H9 (cell line): ENCODE measurements at regions not wholly inside any gene's neighbourhood (a gene's known extent, or its start where the extent isn't known, plus 50 kb on each side); places are given as distances from the start of the nearest gene placed in this dataset.

Experiments used
- DNase-seq: peaks from one replicate; pipeline ENCODE4 v3.0.0-alpha.2; 2017
- H2AFZ ChIP-seq: one replicate; pipeline ENCODE4 v1.6.1; 2013; ENCODE audit warnings: mild to moderate bottlenecking, low read length, control low read depth, moderate library complexity
- H2AK5ac ChIP-seq: 2 replicates; pipeline ENCODE4 v1.6.1; 2013; ENCODE audit warnings: low read length, control low read depth, mixed read lengths; ENCODE audit not compliant: insufficient read length
- H2BK120ac ChIP-seq: one replicate; pipeline ENCODE4 v1.6.1; 2013; ENCODE audit warnings: low read depth, mild to moderate bottlenecking, low read length, control low read depth, inconsistent platforms; ENCODE audit not compliant: poor library complexity, severe bottlenecking
- H2BK12ac ChIP-seq: 2 replicates; pipeline ENCODE4 v1.6.1; 2013; ENCODE audit warnings: low read length, control low read depth, mixed read lengths, low read depth; ENCODE audit not compliant: insufficient read length
- H2BK15ac ChIP-seq: 2 replicates; pipeline ENCODE4 v1.6.1; 2013; ENCODE audit warnings: low read depth, low read length, control low read depth
- H2BK20ac ChIP-seq: one replicate; pipeline ENCODE4 v1.6.1; 2013; ENCODE audit warnings: low read depth, mild to moderate bottlenecking, low read length, control low read depth, inconsistent platforms; ENCODE audit not compliant: poor library complexity, severe bottlenecking
- H2BK5ac ChIP-seq: 2 replicates; pipeline ENCODE4 v1.6.1; 2013; ENCODE audit warnings: low read length, control low read depth, mixed read lengths; ENCODE audit not compliant: insufficient read length
- H3K14ac ChIP-seq: 2 replicates; pipeline ENCODE4 v1.6.1; 2013; ENCODE audit warnings: low read length, control low read depth; ENCODE audit not compliant: insufficient read depth
- H3K18ac ChIP-seq: 2 replicates; pipeline ENCODE4 v1.6.1; 2013; ENCODE audit warnings: low read depth, mild to moderate bottlenecking, mixed read lengths, low read length, control low read depth; ENCODE audit not compliant: insufficient read length
- H3K23ac ChIP-seq: 2 replicates; pipeline ENCODE4 v1.6.1; 2013; ENCODE audit warnings: low read length, control low read depth, mixed read lengths, low read depth; ENCODE audit not compliant: insufficient read length
- H3K23me2 ChIP-seq: 2 replicates; pipeline ENCODE4 v1.6.1; 2013; ENCODE audit warnings: low read depth, mild to moderate bottlenecking, mixed read lengths, low read length, control low read depth; ENCODE audit not compliant: insufficient read length, poor library complexity, severe bottlenecking
- H3K27ac ChIP-seq: 2 replicates; pipeline ENCODE4 v1.5.1; 2013; ENCODE audit warnings: low read length, control low read depth, mixed read lengths, low read depth; ENCODE audit not compliant: insufficient read length
- H3K27me3 ChIP-seq: 2 replicates; pipeline ENCODE4 v1.6.1; 2013; ENCODE audit warnings: low read length, control low read depth, inconsistent platforms; ENCODE audit not compliant: insufficient read depth
- H3K4ac ChIP-seq: 2 replicates; pipeline ENCODE4 v1.6.1; 2013; ENCODE audit warnings: low read depth, mild to moderate bottlenecking, control low read depth, inconsistent platforms, low read length, moderate library complexity
- H3K4me1 ChIP-seq: 2 replicates; pipeline ENCODE4 v1.6.1; 2013; ENCODE audit warnings: low read length, control low read depth, inconsistent platforms; ENCODE audit not compliant: insufficient read depth
- H3K4me2 ChIP-seq: 2 replicates; pipeline ENCODE4 v1.6.1; 2013; ENCODE audit warnings: low read length, control low read depth, mixed read lengths; ENCODE audit not compliant: insufficient read length, insufficient read depth
- H3K56ac ChIP-seq: 2 replicates; pipeline ENCODE4 v1.6.1; 2013; ENCODE audit warnings: low read depth, mild to moderate bottlenecking, mixed read lengths, low read length, control low read depth; ENCODE audit not compliant: insufficient read length
- H3K79me1 ChIP-seq: 2 replicates; pipeline ENCODE4 v1.6.1; 2013; ENCODE audit warnings: low read depth, mild to moderate bottlenecking, moderate library complexity, low read length, control low read depth, inconsistent platforms; ENCODE audit not compliant: insufficient read depth, poor library complexity, severe bottlenecking
- H3K79me2 ChIP-seq: 2 replicates; pipeline ENCODE4 v1.6.1; 2013; ENCODE audit warnings: low read length, control low read depth, inconsistent platforms; ENCODE audit not compliant: insufficient read depth
- H3K9ac ChIP-seq: 2 replicates; pipeline ENCODE4 v1.6.1; 2013; ENCODE audit warnings: low read length, control low read depth, mixed read lengths; ENCODE audit not compliant: insufficient read length; ENCODE audit errors: extremely low read depth
- H3K9me3 ChIP-seq: one replicate; pipeline ENCODE4 v1.6.1; 2013; ENCODE audit warnings: low read depth, low read length, inconsistent platforms; ENCODE audit not compliant: control insufficient read depth
- H3T11ph ChIP-seq: one replicate; pipeline ENCODE4 v1.6.1; 2013; ENCODE audit warnings: mild to moderate bottlenecking, low read length, control low read depth, inconsistent platforms
- H4K20me1 ChIP-seq: one replicate; pipeline ENCODE4 v1.6.1; 2013; ENCODE audit not compliant: control insufficient read depth, insufficient read length, insufficient read depth
- H4K5ac ChIP-seq: 2 replicates; pipeline ENCODE4 v1.6.1; 2013; ENCODE audit warnings: low read depth, mild to moderate bottlenecking, mixed read lengths, low read length, control low read depth; ENCODE audit not compliant: insufficient read length
- H4K8ac ChIP-seq: replicated peaks from 2 replicates; pipeline ENCODE4 v1.6.1; 2013; ENCODE audit warnings: low read length, control low read depth, mixed read lengths, low read depth; ENCODE audit not compliant: insufficient read length
- H4K91ac ChIP-seq: 2 replicates; pipeline ENCODE4 v1.6.1; 2013; ENCODE audit warnings: low read depth, mild to moderate bottlenecking, moderate library complexity, mixed read lengths, low read length, control low read depth; ENCODE audit not compliant: insufficient read length
- H3K27ac Mint-ChIP-seq, 3 experiments: 2 replicates in 2 of 3; 3 replicates in 1 of 3; pipeline ENCODE4 v1.8.0; 2020 to 2021; ENCODE audit warnings: mixed read lengths in 3 of 3, mild to moderate bottlenecking in 1 of 3, moderate library complexity in 1 of 3
- H3K27me3 Mint-ChIP-seq: 2 replicates; pipeline ENCODE4 v1.8.0; 2021; ENCODE audit warnings: low read depth, mild to moderate bottlenecking, moderate library complexity, mixed read lengths
- H3K36me3 Mint-ChIP-seq, 3 experiments: 2 replicates in 2 of 3; 3 replicates in 1 of 3; pipeline ENCODE4 v1.8.0; 2020 to 2021; ENCODE audit warnings: low read depth in 3 of 3, mixed read lengths in 3 of 3; ENCODE audit not compliant: insufficient read depth in 1 of 3
- H3K4me1 Mint-ChIP-seq, 2 experiments: 2 replicates each; pipeline ENCODE4 v1.8.0; 2020; ENCODE audit warnings: mixed read lengths in 2 of 2
- H3K4me3 Mint-ChIP-seq, 2 experiments: 2 replicates in 1 of 2; 3 replicates in 1 of 2; pipeline ENCODE4 v1.8.0; 2020 to 2021; ENCODE audit warnings: mild to moderate bottlenecking in 2 of 2, mixed read lengths in 2 of 2, moderate library complexity in 1 of 2
- H3K9me3 Mint-ChIP-seq, 2 experiments: 2 replicates in 1 of 2; 3 replicates in 1 of 2; pipeline ENCODE4 v1.8.0; 2020; ENCODE audit warnings: mild to moderate bottlenecking in 2 of 2, mixed read lengths in 2 of 2, moderate library complexity in 1 of 2
- WGBS: extraction: QIAGEN DNeasy Blood & Tissue Kit; methylation state at CpG from one replicate; pipeline ENCODE4 v1.1.7; 2013; ENCODE audit warnings: missing lambda C conversion rate, low lambda C conversion rate, mixed read lengths; ENCODE audit not compliant: insufficient read length; ENCODE audit errors: extremely low coverage; 5-methylcytosine and 5-hydroxymethylcytosine counted together
- TF ChIP-seq, protein P1 (sequence below): fragments of 200-600 bp; sonication (generic); conservative IDR thresholded peaks from 3 replicates; pipeline ENCODE4 v1.8.0; 2021; ENCODE audit warnings: antibody characterized with exemption, mild to moderate bottlenecking

DNA sequence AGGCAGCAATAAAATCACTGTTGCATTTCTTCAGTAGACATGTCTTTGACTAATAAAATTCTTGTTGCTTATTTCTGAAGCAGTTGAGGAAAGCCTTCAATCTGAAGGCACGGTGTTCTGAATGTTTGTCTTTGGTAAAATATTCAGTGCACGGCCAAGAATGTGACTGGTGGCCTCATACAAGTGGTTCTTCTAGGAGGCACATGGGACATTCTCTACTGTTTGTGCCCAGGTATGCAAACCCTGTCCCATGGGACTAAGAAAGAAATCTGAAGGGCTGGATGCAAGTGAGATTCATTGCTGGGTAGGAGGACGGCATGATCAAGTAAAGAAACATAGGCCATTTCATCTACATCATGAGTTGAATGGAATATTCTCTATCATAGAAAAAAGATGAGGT is 250.6 kb upstream of the NR2F2 start:
- H3K4me1 Mint-ChIP-seq = no peaks in the 10 kb centered on the region
- Histone ChIP-seq H2BK12ac (no peak overlapping the region), H3K56ac (no peak overlapping the region), H3K79me1 (no peaks in the 10 kb centered on the region), H3T11ph (no peak overlapping the region), H3K9me3 (no peaks in the 10 kb centered on the region), H4K20me1 (no peaks in the 10 kb centered on the region), H3K79me2 (no peaks in the 10 kb centered on the region), H3K9ac (no peak overlapping the region), H3K14ac (no peak overlapping the region), H3K27ac (no peak overlapping the region), H3K23ac (no peak overlapping the region), H2AK5ac (no peak overlapping the region), H2BK120ac (no peak overlapping the region), H4K8ac (no peak overlapping the region), H3K4me1 (no peaks in the 10 kb centered on the region), H3K27me3 (peaks cover 12% of the 10 kb centered on the region), H4K5ac (no peak overlapping the region), H4K91ac (no peak overlapping the region), H2AFZ (no peak overlapping the region), H2BK15ac (no peak overlapping the region), H3K18ac (no peak overlapping the region), H3K4me2 (no peak overlapping the region), H3K23me2 (no peaks in the 10 kb centered on the region), H2BK20ac (no peak overlapping the region), H2BK5ac (no peak overlapping the region), H3K4ac (no peak overlapping the region)
- H3K9me3 Mint-ChIP-seq = no peaks in the 10 kb centered on the region
- no peak overlapping the region for H3K4me3 Mint-ChIP-seq
- no CpG with 5 or more reads among the region's 3 CpGs for WGBS
- H3K27me3 Mint-ChIP-seq = peaks cover 51% of the 10 kb centered on the region
- no peaks in the 10 kb centered on the region for H3K36me3 Mint-ChIP-seq
- no peak overlapping the region for H3K27ac Mint-ChIP-seq
- TF ChIP-seq, protein P1, sequence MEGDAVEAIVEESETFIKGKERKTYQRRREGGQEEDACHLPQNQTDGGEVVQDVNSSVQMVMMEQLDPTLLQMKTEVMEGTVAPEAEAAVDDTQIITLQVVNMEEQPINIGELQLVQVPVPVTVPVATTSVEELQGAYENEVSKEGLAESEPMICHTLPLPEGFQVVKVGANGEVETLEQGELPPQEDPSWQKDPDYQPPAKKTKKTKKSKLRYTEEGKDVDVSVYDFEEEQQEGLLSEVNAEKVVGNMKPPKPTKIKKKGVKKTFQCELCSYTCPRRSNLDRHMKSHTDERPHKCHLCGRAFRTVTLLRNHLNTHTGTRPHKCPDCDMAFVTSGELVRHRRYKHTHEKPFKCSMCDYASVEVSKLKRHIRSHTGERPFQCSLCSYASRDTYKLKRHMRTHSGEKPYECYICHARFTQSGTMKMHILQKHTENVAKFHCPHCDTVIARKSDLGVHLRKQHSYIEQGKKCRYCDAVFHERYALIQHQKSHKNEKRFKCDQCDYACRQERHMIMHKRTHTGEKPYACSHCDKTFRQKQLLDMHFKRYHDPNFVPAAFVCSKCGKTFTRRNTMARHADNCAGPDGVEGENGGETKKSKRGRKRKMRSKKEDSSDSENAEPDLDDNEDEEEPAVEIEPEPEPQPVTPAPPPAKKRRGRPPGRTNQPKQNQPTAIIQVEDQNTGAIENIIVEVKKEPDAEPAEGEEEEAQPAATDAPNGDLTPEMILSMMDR = no peak
- no peak for DNase-seq
